Right lobe of liver (tissue), 6 donors: ENCODE measurements at regions not wholly inside any gene's neighbourhood (a gene's known extent, or its start where the extent isn't known, plus 50 kb on each side); places are given as distances from the start of the nearest gene placed in this dataset.

Experiments used
- ATAC-seq, 4 donors: fragments of 200-7000 bp; cut with Tn5 transposase; one replicate each; pipeline ENCODE4 v1.9.1; 2020; ENCODE audit warnings: mild to moderate bottlenecking in 4 of 4, moderate library complexity in 4 of 4
- DNase-seq, 3 donors: peaks; one replicate each; pipeline ENCODE4 v3.0.0-alpha.2; 2020
- H3K27ac ChIP-seq, 3 donors: fragments of 200-600 bp; one replicate each; pipeline ENCODE4 v1.8.0; 2022
- H3K27me3 ChIP-seq, 2 donors: fragments of 200-600 bp; one replicate each; pipeline ENCODE4 v1.8.0; 2022
- H3K36me3 ChIP-seq, 4 donors: fragments of 200-600 bp; sonication (generic) in 1 of 4; one replicate each; pipeline versions ENCODE4 v1.5.1 to v1.8.0; 2017 to 2022; ENCODE audit warnings: control low read depth in 1 of 4
- H3K4me1 ChIP-seq, 4 donors: fragments of 200-600 bp; sonication (generic) in 1 of 4; one replicate each; pipeline versions ENCODE4 v1.5.1 to v1.8.0; 2017 to 2022; ENCODE audit warnings: control low read depth in 1 of 4
- H3K4me3 ChIP-seq, 3 donors: fragments of 200-600 bp; one replicate each; pipeline ENCODE4 v1.8.0; 2022
- H3K9me3 ChIP-seq, 4 donors: fragments of 200-600 bp; sonication (generic) in 1 of 4; one replicate each; pipeline versions ENCODE4 v1.5.1 to v1.8.0; 2017 to 2022; ENCODE audit warnings: control low read depth in 1 of 4
- CTCF ChIP-seq, 4 donors: fragments of 200-600 bp in 3 of 4; fragments of 450-650 bp in 1 of 4; IDR thresholded peaks; one replicate each; pipeline versions ENCODE4 v1.5.1 to v1.8.0; 2016 to 2022; ENCODE audit warnings: antibody characterized with exemption in 4 of 4, mild to moderate bottlenecking in 2 of 4
- POLR2A ChIP-seq: fragments of 450-650 bp; IDR thresholded peaks from one replicate; pipeline ENCODE4 v1.6.1; 2017; ENCODE audit warnings: antibody characterized with exemption, mild to moderate bottlenecking
- WGBS: methylation state at CpG from one replicate; pipeline ENCODE4 v1.1.6; 2018; ENCODE audit warnings: low coverage, low lambda C conversion rate; ENCODE audit not compliant: insufficient coverage; ENCODE audit errors: missing lambda C conversion rate; 5-methylcytosine and 5-hydroxymethylcytosine counted together
- intact Hi-C, 2 donors: fragments of 100-400 bp; cut with DNase I; formaldehyde crosslinking; loops; one replicate each; pipeline versions ENCODE4 v1.11.2 to v1.14.1; 2022
- donor health status: DM: no; HTN: yes; CAD: no.
- donor health status: DM: no; HTN: no; CAD: no.
- donor health status: DM: no; HTN: no; CAD: no.
- donor health status: DM: no; HTN: yes; CAD: no.
- donor health status: DM: no; HTN: yes; CAD: no.

- 60% methylated on average over 3 of the region's 3 CpGs for WGBS
- TF ChIP-seq CTCF (IDR thresholded peaks at IDR 0.05) (no peak), POLR2A (no peak)
- no peak overlapping the region for H3K4me3 ChIP-seq
- H3K36me3 ChIP-seq: no peaks in the 10 kb centered on the region
- ATAC-seq (no peak), DNase-seq (no peak)
- no peaks in the 10 kb centered on the region for H3K9me3 ChIP-seq
- intact Hi-C loops: no loop called here
- no peak overlapping the region for H3K27ac ChIP-seq
- H3K4me1 ChIP-seq: no peaks in the 10 kb centered on the region
- H3K27me3 ChIP-seq: no peaks in the 10 kb centered on the region
Measured at GRCh38 chr11:80241766-80242165, 800.9 kb upstream of the TENM4 start.

- WGBS: 41% methylated on average over 1 of the region's 1 CpG
- Histone ChIP-seq H3K27me3 (no peaks in the 10 kb centered on the region), H3K36me3 (no peaks in the 10 kb centered on the region), H3K4me3 (no peak overlapping the region), H3K9me3 (no peaks in the 10 kb centered on the region), H3K27ac (no peak overlapping the region), H3K4me1 (no peaks in the 10 kb centered on the region)
- intact Hi-C loops: no loop called here
- DNase-seq: no peak
- no peak for ATAC-seq
- TF ChIP-seq CTCF (IDR thresholded peaks at IDR 0.05): no peak
- no peak for TF ChIP-seq POLR2A
Measured at GRCh38 chr11:80240245-80240644, 799.4 kb upstream of the TENM4 start.

- no peak for TF ChIP-seq CTCF (IDR thresholded peaks at IDR 0.05)
- TF ChIP-seq POLR2A: no peak
- H3K27me3 ChIP-seq: no peaks in the 10 kb centered on the region
- no peaks in the 10 kb centered on the region for H3K36me3 ChIP-seq
- ATAC-seq (peak in 2 of 4 donors; percentile 12 to 34), DNase-seq (no peak)
- WGBS: 58% methylated on average over 1 of the region's 1 CpG
- H3K4me3 ChIP-seq: no peak overlapping the region
- H3K27ac ChIP-seq: no peak overlapping the region
- no peaks in the 10 kb centered on the region for H3K4me1 ChIP-seq
- intact Hi-C loops: no loop called here
- no peaks in the 10 kb centered on the region for H3K9me3 ChIP-seq
Measured at GRCh38 chr11:80239217-80239616, 798.4 kb upstream of the TENM4 start.

GRCh38 chr11:80227915-80228314, 787.1 kb upstream of the TENM4 start:
- Histone ChIP-seq H3K27ac (no peak overlapping the region), H3K36me3 (no peaks in the 10 kb centered on the region), H3K9me3 (peaks cover 0 to 14% (median 0%) of the 10 kb centered on the region in 4 donors), H3K4me3 (no peak overlapping the region), H3K4me1 (no peaks in the 10 kb centered on the region), H3K27me3 (no peaks in the 10 kb centered on the region)
- TF ChIP-seq POLR2A: no peak
- TF ChIP-seq CTCF (IDR thresholded peaks at IDR 0.05): no peak
- ATAC-seq (no peak), DNase-seq (no peak)
- intact Hi-C loops: no loop called here

- TF ChIP-seq CTCF (IDR thresholded peaks at IDR 0.05): no peak
- no peak for TF ChIP-seq POLR2A
- intact Hi-C loops: loop anchor here in 1 of 2 donors (10.0 kb wide), 1 partner anchor 60 kb away; no protein-coding TSS in a partner anchor
- Histone ChIP-seq H3K4me3 (no peak overlapping the region), H3K4me1 (no peaks in the 10 kb centered on the region), H3K27me3 (no peaks in the 10 kb centered on the region), H3K36me3 (no peaks in the 10 kb centered on the region), H3K9me3 (no peaks in the 10 kb centered on the region), H3K27ac (no peak overlapping the region)
- WGBS: 39% methylated on average over 2 of the region's 2 CpGs
- ATAC-seq: no peak
- DNase-seq: no peak
Measured at GRCh38 chr11:80214413-80214812, 773.6 kb upstream of the TENM4 start.
